ENCODE measurements at regions not wholly inside any gene's neighbourhood (a gene's known extent, or its start where the extent isn't known, plus 50 kb on each side); places are given as distances from the start of the nearest gene placed in this dataset.

DNA sequence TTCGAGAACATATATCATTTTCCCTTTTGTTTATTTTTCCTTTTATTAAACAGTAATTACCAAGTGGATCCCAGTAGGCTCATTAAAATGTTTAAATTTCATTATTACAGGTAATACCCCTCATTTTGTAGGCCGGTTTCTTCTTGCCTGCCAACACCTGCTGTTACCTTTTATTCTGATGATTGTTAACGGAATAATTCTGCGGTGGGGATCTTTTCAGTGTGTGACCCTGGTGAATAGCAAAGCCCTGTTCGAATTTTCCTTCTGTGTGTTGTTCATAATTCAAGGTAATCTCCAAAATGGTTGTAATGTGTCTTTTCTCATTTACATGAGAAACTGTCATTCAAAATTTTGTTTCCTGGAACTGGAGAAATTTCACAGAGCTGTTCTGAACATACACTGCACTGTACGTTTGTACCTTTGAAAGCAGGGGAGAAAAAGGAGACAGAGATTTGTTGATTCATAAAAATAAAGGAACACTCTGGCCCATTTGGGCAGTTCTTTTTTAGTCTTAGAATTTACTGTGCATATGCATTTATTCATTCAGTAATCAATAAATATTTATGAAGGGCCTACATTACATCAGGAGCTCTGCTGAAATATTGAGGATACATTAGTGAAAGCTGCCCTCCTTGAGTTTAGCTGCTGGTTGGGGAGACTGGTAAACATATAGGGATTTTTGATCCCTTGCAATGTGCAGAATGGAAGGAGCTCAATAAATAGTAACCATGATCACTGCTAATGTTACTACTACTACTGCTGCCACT lies 502.0 kb downstream of the QKI start:
- DNase-seq = no peak
- H3K9me3 ChIP-seq (ENCODE audit: control insufficient read depth, low read depth, low read length) = no peaks in the 10 kb centered on the region
- H4K5ac ChIP-seq (ENCODE audit: insufficient read length, low read depth, low read length) = no peak overlapping the region
- no peaks in the 10 kb centered on the region for H3K27me3 Mint-ChIP-seq (ENCODE audit: low read depth)
- H3K4me1 ChIP-seq (ENCODE audit: insufficient read depth, low read length) = no peaks in the 10 kb centered on the region
- H3K36me3 Mint-ChIP-seq (ENCODE audit: insufficient read depth in 1 of 3, low read depth in 3 of 3) = no peaks in the 10 kb centered on the region
- no peak overlapping the region for H3K9ac ChIP-seq (ENCODE audit: extremely low read depth, insufficient read length, low read length)
- H3K56ac ChIP-seq (ENCODE audit: insufficient read length, low read depth, low read length) = no peak overlapping the region
- no peak overlapping the region for H3K23ac ChIP-seq (ENCODE audit: insufficient read length, low read depth, low read length)
- H4K8ac ChIP-seq (replicated peaks; ENCODE audit: insufficient read length, low read depth, low read length) = no peak overlapping the region
- no peak overlapping the region for H3K14ac ChIP-seq (ENCODE audit: insufficient read depth, low read length)
- no peak overlapping the region for H3K4ac ChIP-seq (ENCODE audit: low read depth, low read length)
- TF ChIP-seq, protein P1, sequence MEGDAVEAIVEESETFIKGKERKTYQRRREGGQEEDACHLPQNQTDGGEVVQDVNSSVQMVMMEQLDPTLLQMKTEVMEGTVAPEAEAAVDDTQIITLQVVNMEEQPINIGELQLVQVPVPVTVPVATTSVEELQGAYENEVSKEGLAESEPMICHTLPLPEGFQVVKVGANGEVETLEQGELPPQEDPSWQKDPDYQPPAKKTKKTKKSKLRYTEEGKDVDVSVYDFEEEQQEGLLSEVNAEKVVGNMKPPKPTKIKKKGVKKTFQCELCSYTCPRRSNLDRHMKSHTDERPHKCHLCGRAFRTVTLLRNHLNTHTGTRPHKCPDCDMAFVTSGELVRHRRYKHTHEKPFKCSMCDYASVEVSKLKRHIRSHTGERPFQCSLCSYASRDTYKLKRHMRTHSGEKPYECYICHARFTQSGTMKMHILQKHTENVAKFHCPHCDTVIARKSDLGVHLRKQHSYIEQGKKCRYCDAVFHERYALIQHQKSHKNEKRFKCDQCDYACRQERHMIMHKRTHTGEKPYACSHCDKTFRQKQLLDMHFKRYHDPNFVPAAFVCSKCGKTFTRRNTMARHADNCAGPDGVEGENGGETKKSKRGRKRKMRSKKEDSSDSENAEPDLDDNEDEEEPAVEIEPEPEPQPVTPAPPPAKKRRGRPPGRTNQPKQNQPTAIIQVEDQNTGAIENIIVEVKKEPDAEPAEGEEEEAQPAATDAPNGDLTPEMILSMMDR (conservative IDR thresholded peaks at IDR 0.05) = no peak
- H2BK5ac ChIP-seq (ENCODE audit: insufficient read length, low read length) = no peak overlapping the region
- WGBS (ENCODE audit: extremely low coverage, insufficient read length, low lambda C conversion rate) = no CpG with 5 or more reads among the region's 6 CpGs
- no peaks in the 10 kb centered on the region for H3K9me3 Mint-ChIP-seq
- no peaks in the 10 kb centered on the region for H3K27me3 ChIP-seq (ENCODE audit: insufficient read depth, low read length)
- no peak overlapping the region for H3K18ac ChIP-seq (ENCODE audit: insufficient read length, low read depth, low read length)
- H4K91ac ChIP-seq (ENCODE audit: insufficient read length, low read depth, low read length) = no peak overlapping the region
- no peak overlapping the region for H3K4me3 Mint-ChIP-seq
- H2AK5ac ChIP-seq (ENCODE audit: insufficient read length, low read length) = no peak overlapping the region
- H3K23me2 ChIP-seq (ENCODE audit: insufficient read length, low read depth, low read length, poor library complexity, severe bottlenecking) = no peaks in the 10 kb centered on the region
- H3K4me1 Mint-ChIP-seq = peaks cover 4 to 6% of the 10 kb centered on the region in 2 experiments
- H3K27ac ChIP-seq (ENCODE audit: insufficient read length, low read depth, low read length) = no peak overlapping the region
- H2BK15ac ChIP-seq (ENCODE audit: low read depth, low read length) = no peak overlapping the region
- H2BK20ac ChIP-seq (ENCODE audit: low read depth, low read length, poor library complexity, severe bottlenecking) = no peak overlapping the region
- no peak overlapping the region for H3K4me2 ChIP-seq (ENCODE audit: insufficient read depth, insufficient read length, low read length)
- H3K79me1 ChIP-seq (ENCODE audit: insufficient read depth, low read depth, low read length, poor library complexity, severe bottlenecking) = no peaks in the 10 kb centered on the region
- no peak overlapping the region for H2BK120ac ChIP-seq (ENCODE audit: low read depth, low read length, poor library complexity, severe bottlenecking)
- H2AFZ ChIP-seq (ENCODE audit: low read length) = no peak overlapping the region
- H3T11ph ChIP-seq (ENCODE audit: low read length) = no peak overlapping the region
- H3K27ac Mint-ChIP-seq = no peak overlapping the region
- no peak overlapping the region for H2BK12ac ChIP-seq (ENCODE audit: insufficient read length, low read depth, low read length)
- H4K20me1 ChIP-seq (ENCODE audit: control insufficient read depth, insufficient read depth, insufficient read length) = no peaks in the 10 kb centered on the region
- no peaks in the 10 kb centered on the region for H3K79me2 ChIP-seq (ENCODE audit: insufficient read depth, low read length)

Data from H9 (cell line).